ENCODE measurements at regions not wholly inside any gene's neighbourhood (a gene's known extent, or its start where the extent isn't known, plus 50 kb on each side); places are given as distances from the start of the nearest gene placed in this dataset.

- CTCF ChIA-PET, result interaction anchor here (1.1 kb wide), 1 partner anchor 11 kb away, joined by 4 read pairs; no protein-coding TSS in a partner anchor
- TF ChIP-seq ZNF600 (tag by site-specific recombination; IDR thresholded peaks at IDR 0.05) (no peak), KLF1 (tag by site-specific recombination; IDR thresholded peaks at IDR 0.05) (no peak), ZFHX2 (tag by site-specific recombination; conservative IDR thresholded peaks at IDR 0.05) (no peak), ZNF830 (tag by site-specific recombination; IDR thresholded peaks at IDR 0.05; ENCODE audit: low read depth) (no peak), SETDB1 (IDR thresholded peaks at IDR 0.05; ENCODE audit: insufficient read length, low read length) (no peak), ZNF404 (tag by site-specific recombination; IDR thresholded peaks at IDR 0.05) (no peak), ZBTB21 (tag by site-specific recombination; IDR thresholded peaks at IDR 0.05) (no peak), ZNF843 (tag by site-specific recombination; IDR thresholded peaks at IDR 0.05) (no peak), HOXD13 (CRISPR knock-in tag; IDR thresholded peaks at IDR 0.05; ENCODE audit: borderline replicate concordance) (no peak), KLF7 (tag by site-specific recombination; IDR thresholded peaks at IDR 0.05; ENCODE audit: borderline replicate concordance) (no peak)
- TF ChIP-seq, protein P1, sequence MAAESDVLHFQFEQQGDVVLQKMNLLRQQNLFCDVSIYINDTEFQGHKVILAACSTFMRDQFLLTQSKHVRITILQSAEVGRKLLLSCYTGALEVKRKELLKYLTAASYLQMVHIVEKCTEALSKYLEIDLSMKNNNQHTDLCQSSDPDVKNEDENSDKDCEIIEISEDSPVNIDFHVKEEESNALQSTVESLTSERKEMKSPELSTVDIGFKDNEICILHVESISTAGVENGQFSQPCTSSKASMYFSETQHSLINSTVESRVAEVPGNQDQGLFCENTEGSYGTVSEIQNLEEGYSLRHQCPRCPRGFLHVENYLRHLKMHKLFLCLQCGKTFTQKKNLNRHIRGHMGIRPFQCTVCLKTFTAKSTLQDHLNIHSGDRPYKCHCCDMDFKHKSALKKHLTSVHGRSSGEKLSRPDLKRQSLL (tag by site-specific recombination; IDR thresholded peaks at IDR 0.05), result no peak
- no peak overlapping the region for H3K27ac ChIP-seq (ENCODE audit: extremely low read depth, low read depth, low read length)
- POLR2A ChIA-PET, result no interaction called here
- H3K4me3 ChIP-seq (ENCODE audit: low read depth, low read length), result no peak overlapping the region
- no peaks in the 10 kb centered on the region for H3K4me1 ChIP-seq (ENCODE audit: control insufficient read depth, insufficient read depth, low read length)
- H3K36me3 ChIP-seq (ENCODE audit: control insufficient read depth in 2 of 2, insufficient read depth in 1 of 2, low read length in 2 of 2), result no peaks in the 10 kb centered on the region
- H3K9me3 ChIP-seq (ENCODE audit: control insufficient read depth, insufficient read depth, low read depth, low read length), result no peaks in the 10 kb centered on the region
These were observed 203.1 kb downstream of the MINAR1 start for GRCh38 chr15:79635149-79635771.

DNA sequence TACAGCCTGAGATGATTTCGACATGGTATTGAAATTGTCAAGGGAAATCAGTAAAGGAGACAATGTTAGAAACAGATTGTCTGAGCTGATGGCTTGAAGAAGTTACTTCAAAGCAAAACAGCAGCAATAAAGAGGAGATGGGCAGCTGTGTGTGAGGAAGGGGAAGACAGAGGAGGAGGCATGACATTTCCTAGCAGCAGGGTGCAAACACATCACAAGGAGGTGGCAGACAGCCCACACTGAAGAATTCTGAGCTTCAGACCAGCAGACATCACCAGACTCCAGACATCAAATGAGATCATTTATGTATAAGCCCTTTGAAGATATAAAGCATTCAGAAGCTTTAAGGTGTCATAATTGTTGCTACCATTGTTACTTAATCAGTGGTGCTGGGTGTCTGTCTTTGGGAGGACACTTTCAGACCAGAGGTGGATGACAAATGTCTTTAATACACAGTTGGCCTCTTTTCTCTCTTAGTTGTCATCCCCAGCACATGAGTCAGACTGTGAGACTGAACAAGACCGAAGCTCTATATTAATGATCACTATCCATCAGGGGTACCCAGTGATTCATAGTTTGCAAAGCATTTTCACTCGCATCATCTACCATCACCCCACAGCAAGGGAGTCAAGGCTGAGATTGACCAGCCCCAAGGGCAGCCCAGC lies 203.9 kb downstream of the MINAR1 start:
- ChIA-PET CTCF (no interaction called here), POLR2A (no interaction called here)
- Histone ChIP-seq H3K9me3 (ENCODE audit: control insufficient read depth, insufficient read depth, low read depth, low read length) (no peaks in the 10 kb centered on the region), H3K27ac (ENCODE audit: extremely low read depth, low read depth, low read length) (no peak overlapping the region), H3K4me1 (ENCODE audit: control insufficient read depth, insufficient read depth, low read length) (no peaks in the 10 kb centered on the region), H3K36me3 (ENCODE audit: control insufficient read depth in 2 of 2, insufficient read depth in 1 of 2, low read length in 2 of 2) (no peaks in the 10 kb centered on the region), H3K4me3 (ENCODE audit: low read depth, low read length) (no peak overlapping the region)
- TF ChIP-seq ZNF24 (tag by site-specific recombination; IDR thresholded peaks at IDR 0.05), result no peak
- no peak for TF ChIP-seq OSR2 (tag by site-specific recombination; IDR thresholded peaks at IDR 0.05)
- TF ChIP-seq ZNF707 (tag by site-specific recombination; IDR thresholded peaks at IDR 0.05), result no peak
- no peak for TF ChIP-seq OVOL3 (tag by site-specific recombination; IDR thresholded peaks at IDR 0.05)

- H3K36me3 ChIP-seq (ENCODE audit: control insufficient read depth in 2 of 2, insufficient read depth in 1 of 2, low read length in 2 of 2), result no peaks in the 10 kb centered on the region
- no peaks in the 10 kb centered on the region for H3K4me1 ChIP-seq (ENCODE audit: control insufficient read depth, insufficient read depth, low read length)
- H3K9me3 ChIP-seq (ENCODE audit: control insufficient read depth, insufficient read depth, low read depth, low read length), result no peaks in the 10 kb centered on the region
- no peak overlapping the region for H3K4me3 ChIP-seq (ENCODE audit: low read depth, low read length)
- POLR2A ChIA-PET, result no interaction called here
- H3K27ac ChIP-seq (ENCODE audit: extremely low read depth, low read depth, low read length), result no peak overlapping the region
- CTCF ChIA-PET, result interaction anchor here (0.6 to 3.0 kb wide), 3 partner anchors 44 to 213 kb away, joined by 3 to 10 read pairs (median 9); no protein-coding TSS in a partner anchor
- no peak for TF ChIP-seq ZNF175 (tag by site-specific recombination; IDR thresholded peaks at IDR 0.05)
- no peak for TF ChIP-seq ZNF76 (tag by site-specific recombination; IDR thresholded peaks at IDR 0.05; ENCODE audit: borderline replicate concordance, low read depth)
- TF ChIP-seq, protein P2, sequence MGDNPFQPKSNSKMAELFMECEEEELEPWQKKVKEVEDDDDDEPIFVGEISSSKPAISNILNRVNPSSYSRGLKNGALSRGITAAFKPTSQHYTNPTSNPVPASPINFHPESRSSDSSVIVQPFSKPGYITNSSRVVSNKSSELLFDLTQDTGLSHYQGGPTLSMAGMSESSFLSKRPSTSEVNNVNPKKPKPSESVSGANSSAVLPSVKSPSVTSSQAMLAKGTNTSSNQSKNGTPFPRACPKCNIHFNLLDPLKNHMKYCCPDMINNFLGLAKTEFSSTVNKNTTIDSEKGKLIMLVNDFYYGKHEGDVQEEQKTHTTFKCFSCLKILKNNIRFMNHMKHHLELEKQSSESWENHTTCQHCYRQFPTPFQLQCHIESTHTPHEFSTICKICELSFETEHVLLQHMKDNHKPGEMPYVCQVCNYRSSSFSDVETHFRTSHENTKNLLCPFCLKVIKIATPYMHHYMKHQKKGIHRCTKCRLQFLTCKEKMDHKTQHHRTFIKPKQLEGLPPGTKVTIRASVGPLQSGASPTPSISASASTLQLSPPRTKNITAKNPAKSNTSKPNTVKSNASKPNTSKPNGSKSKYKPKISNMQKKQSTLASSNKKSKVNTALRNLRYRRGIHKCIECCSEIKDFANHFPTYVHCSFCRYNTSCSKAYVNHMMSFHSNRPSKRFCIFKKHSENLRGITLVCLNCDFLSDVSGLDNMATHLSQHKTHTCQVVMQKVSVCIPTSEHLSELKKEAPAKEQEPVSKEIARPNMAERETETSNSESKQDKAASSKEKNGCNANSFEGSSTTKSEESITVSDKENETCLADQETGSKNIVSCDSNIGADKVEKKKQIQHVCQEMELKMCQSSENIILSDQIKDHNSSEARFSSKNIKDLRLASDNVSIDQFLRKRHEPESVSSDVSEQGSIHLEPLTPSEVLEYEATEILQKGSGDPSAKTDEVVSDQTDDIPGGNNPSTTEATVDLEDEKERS (tag by site-specific recombination; IDR thresholded peaks at IDR 0.05), result no peak
- no peak for TF ChIP-seq ZNF18 (tag by site-specific recombination; IDR thresholded peaks at IDR 0.05)
- TF ChIP-seq, protein P3, sequence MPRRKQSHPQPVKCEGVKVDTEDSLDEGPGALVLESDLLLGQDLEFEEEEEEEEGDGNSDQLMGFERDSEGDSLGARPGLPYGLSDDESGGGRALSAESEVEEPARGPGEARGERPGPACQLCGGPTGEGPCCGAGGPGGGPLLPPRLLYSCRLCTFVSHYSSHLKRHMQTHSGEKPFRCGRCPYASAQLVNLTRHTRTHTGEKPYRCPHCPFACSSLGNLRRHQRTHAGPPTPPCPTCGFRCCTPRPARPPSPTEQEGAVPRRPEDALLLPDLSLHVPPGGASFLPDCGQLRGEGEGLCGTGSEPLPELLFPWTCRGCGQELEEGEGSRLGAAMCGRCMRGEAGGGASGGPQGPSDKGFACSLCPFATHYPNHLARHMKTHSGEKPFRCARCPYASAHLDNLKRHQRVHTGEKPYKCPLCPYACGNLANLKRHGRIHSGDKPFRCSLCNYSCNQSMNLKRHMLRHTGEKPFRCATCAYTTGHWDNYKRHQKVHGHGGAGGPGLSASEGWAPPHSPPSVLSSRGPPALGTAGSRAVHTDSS (tag by site-specific recombination; IDR thresholded peaks at IDR 0.05), result no peak
- no peak for TF ChIP-seq KLF17 (tag by site-specific recombination; IDR thresholded peaks at IDR 0.05)
These were observed 208.1 kb downstream of the MINAR1 start for GRCh38 chr15:79640206-79640605.
